IMR-90 (cell line): ENCODE measurements at regions not wholly inside any gene's neighbourhood (a gene's known extent, or its start where the extent isn't known, plus 50 kb on each side); places are given as distances from the start of the nearest gene placed in this dataset.

Source experiments
- ATAC-seq: fragments of 200-7000 bp; cut with Tn5 transposase; 2 replicates; pipeline ENCODE4 v1.9.1; 2020; ENCODE audit warnings: low read depth, mild to moderate bottlenecking, moderate library complexity
- BruUV-seq: library from RNA; stranded (reverse); fragments of 400-500 nt; replicated peaks from 2 replicates; lab custom pipeline; 2021; lab: Mats Ljungman, UMichigan
- CTCF ChIA-PET: fragments of 300-600 bp; formaldehyde crosslinking; extraction: SDS; loops from one replicate; lab custom pipeline; 2021; ENCODE audit warnings: antibody characterized with exemption; lab: Yijun Ruan, JAX
- POLR2A ChIA-PET: fragments of 300-600 bp; sonication (Branson Sonifier 250); formaldehyde crosslinking; loops from one replicate; lab custom pipeline; 2022; ENCODE audit warnings: antibody characterized with exemption; ENCODE audit not compliant: unreplicated experiment; lab: Charles Lee
- DNase-seq: peaks from one replicate; pipeline ENCODE4 v3.0.0; 2013
- H2AFZ ChIP-seq: replicated peaks from 2 replicates; pipeline ENCODE3; 2013; ENCODE audit warnings: low read length, mild to moderate bottlenecking; ENCODE audit not compliant: poor library complexity
- H2AK5ac ChIP-seq: 2 replicates; pipeline ENCODE4 v1.6.1; 2013; ENCODE audit warnings: low read depth, low read length, inconsistent platforms
- H2AK9ac ChIP-seq: replicated peaks from 2 replicates; pipeline ENCODE3; 2013; ENCODE audit warnings: mild to moderate bottlenecking, low read depth, low read length, moderate library complexity; ENCODE audit not compliant: poor library complexity
- H2BK120ac ChIP-seq: 2 replicates; pipeline ENCODE4 v1.6.1; 2013; ENCODE audit warnings: low read depth, low read length, inconsistent platforms
- H2BK15ac ChIP-seq: 3 replicates; pipeline ENCODE4 v1.6.1; 2013; ENCODE audit warnings: low read depth, low read length, inconsistent platforms
- H2BK20ac ChIP-seq: 2 replicates; pipeline ENCODE4 v1.6.1; 2013; ENCODE audit warnings: low read depth, mild to moderate bottlenecking, inconsistent platforms, low read length, moderate library complexity
- H2BK5ac ChIP-seq: 2 replicates; pipeline ENCODE4 v1.6.1; 2013; ENCODE audit warnings: mild to moderate bottlenecking, low read depth, low read length, inconsistent platforms; ENCODE audit not compliant: poor library complexity, severe bottlenecking
- H3K14ac ChIP-seq: replicated peaks from 2 replicates; pipeline ENCODE4 v1.6.1; 2013; ENCODE audit warnings: low read depth, low read length, inconsistent platforms
- H3K18ac ChIP-seq: 2 replicates; pipeline ENCODE4 v1.6.1; 2013; ENCODE audit warnings: low read depth, low read length, control low read depth
- H3K23ac ChIP-seq: 2 replicates; pipeline ENCODE4 v1.6.1; 2013; ENCODE audit warnings: low read depth, low read length, inconsistent platforms
- H3K27ac ChIP-seq: 2 replicates; pipeline ENCODE4 v1.5.1; 2013; ENCODE audit warnings: mild to moderate bottlenecking, control low read depth, low read length; ENCODE audit not compliant: insufficient read depth
- H3K27me3 ChIP-seq: 2 replicates; pipeline ENCODE4 v1.6.1; 2013; ENCODE audit warnings: low read length; ENCODE audit not compliant: control insufficient read depth, insufficient read depth
- H3K36me3 ChIP-seq: 2 replicates; pipeline ENCODE4 v1.6.1; 2013; ENCODE audit warnings: low read length, mixed read lengths; ENCODE audit not compliant: control insufficient read depth, insufficient read depth
- H3K4ac ChIP-seq: 2 replicates; pipeline ENCODE4 v1.6.1; 2013; ENCODE audit warnings: low read depth, low read length, inconsistent platforms
- H3K4me1 ChIP-seq: 2 replicates; pipeline ENCODE4 v1.6.1; 2013; ENCODE audit warnings: low read length, mixed read lengths; ENCODE audit not compliant: control insufficient read depth, insufficient read depth
- H3K4me2 ChIP-seq: 2 replicates; pipeline ENCODE4 v1.6.1; 2013; ENCODE audit warnings: low read depth, mild to moderate bottlenecking, control low read depth, low read length, moderate library complexity
- H3K4me3 ChIP-seq: 2 replicates; pipeline ENCODE4 v1.5.1; 2013; ENCODE audit warnings: low read depth, mild to moderate bottlenecking, control low read depth, low read length, moderate library complexity; ENCODE audit not compliant: insufficient read depth
- H3K56ac ChIP-seq: 2 replicates; pipeline ENCODE4 v1.6.1; 2013; ENCODE audit warnings: low read length, inconsistent platforms; ENCODE audit not compliant: insufficient read depth; ENCODE audit errors: extremely low read depth
- H3K79me1 ChIP-seq, 2 experiments: 2 replicates each; pipeline ENCODE4 v1.6.1; 2013; ENCODE audit warnings: low read length in 2 of 2, inconsistent platforms in 1 of 2, low read depth in 1 of 2
- H3K9ac ChIP-seq: 2 replicates; pipeline ENCODE4 v1.6.1; 2013; ENCODE audit warnings: low read depth, low read length, control low read depth
- H3K9me1 ChIP-seq: 2 replicates; pipeline ENCODE4 v1.6.1; 2013; ENCODE audit warnings: low read length, inconsistent platforms; ENCODE audit not compliant: insufficient read depth
- H3K9me3 ChIP-seq: 2 replicates; pipeline ENCODE4 v1.6.1; 2013; ENCODE audit warnings: low read length; ENCODE audit not compliant: control insufficient read depth, insufficient read depth
- H4K20me1 ChIP-seq: 2 replicates; pipeline ENCODE4 v1.6.1; 2013; ENCODE audit warnings: low read length, inconsistent platforms; ENCODE audit not compliant: insufficient read depth
- H4K5ac ChIP-seq: 2 replicates; pipeline ENCODE4 v1.6.1; 2013; ENCODE audit warnings: mild to moderate bottlenecking, low read depth, low read length, control low read depth
- H4K8ac ChIP-seq, 2 experiments: 2 replicates each; pipeline ENCODE4 v1.6.1; 2013; ENCODE audit warnings: low read depth in 2 of 2, low read length in 2 of 2, control low read depth in 1 of 2, inconsistent platforms in 1 of 2
- H4K91ac ChIP-seq: 2 replicates; pipeline ENCODE4 v1.6.1; 2013; ENCODE audit warnings: low read depth, low read length, inconsistent platforms; ENCODE audit not compliant: insufficient read depth
- BHLHE40 ChIP-seq: fragments of 150-350 bp; IDR thresholded peaks from 2 replicates; pipeline ENCODE4 v1.6.1; 2016; ENCODE audit warnings: mild to moderate bottlenecking, low read depth, low read length
- CEBPB ChIP-seq: IDR thresholded peaks from 2 replicates; pipeline ENCODE4 v1.6.1; 2012; ENCODE audit warnings: low read depth, low read length, improper control_type of control experiment
- CHD1 ChIP-seq: IDR thresholded peaks from 2 replicates; pipeline ENCODE4 v1.6.1; 2012; ENCODE audit warnings: low read depth, low read length, improper control_type of control experiment
- CTCF ChIP-seq: conservative IDR thresholded peaks from 2 replicates; pipeline ENCODE4 v1.5.1; 2012; ENCODE audit warnings: mild to moderate bottlenecking, low read depth, low read length, improper control_type of control experiment
- FOS ChIP-seq: fragments of 150-350 bp; IDR thresholded peaks from 2 replicates; pipeline ENCODE4 v1.6.1; 2016; ENCODE audit warnings: low read depth, low read length
- MAFK ChIP-seq: IDR thresholded peaks from 2 replicates; pipeline ENCODE4 v1.6.1; 2012; ENCODE audit warnings: low read depth, low read length, improper control_type of control experiment
- MAZ ChIP-seq: IDR thresholded peaks from 2 replicates; pipeline ENCODE4 v1.6.1; 2012; ENCODE audit warnings: low read depth, mild to moderate bottlenecking, low read length, improper control_type of control experiment, moderate library complexity, borderline replicate concordance
- MXI1 ChIP-seq: IDR thresholded peaks from 2 replicates; pipeline ENCODE4 v1.6.1; 2012; ENCODE audit warnings: low read depth, mild to moderate bottlenecking, low read length, moderate library complexity, borderline replicate concordance
- NFE2L2 ChIP-seq: fragments of 150-350 bp; IDR thresholded peaks from 2 replicates; pipeline ENCODE4 v1.6.1; 2016; ENCODE audit warnings: low read depth, mild to moderate bottlenecking, low read length
- POLR2A ChIP-seq: IDR thresholded peaks from 2 replicates; pipeline ENCODE4 v1.6.1; 2012; ENCODE audit warnings: mild to moderate bottlenecking, low read depth, low read length
- RAD21 ChIP-seq: IDR thresholded peaks from 2 replicates; pipeline ENCODE4 v1.6.1; 2012; ENCODE audit warnings: low read length, improper control_type of control experiment
- RCOR1 ChIP-seq: IDR thresholded peaks from 2 replicates; pipeline ENCODE4 v1.6.1; 2012; ENCODE audit warnings: mild to moderate bottlenecking, low read length, improper control_type of control experiment; ENCODE audit not compliant: insufficient replicate concordance
- RFX5 ChIP-seq: IDR thresholded peaks from 2 replicates; pipeline ENCODE4 v1.8.0; 2012; ENCODE audit warnings: low read depth, mild to moderate bottlenecking, low read length, moderate library complexity
- SMC3 ChIP-seq: fragments of 150-350 bp; IDR thresholded peaks from 2 replicates; pipeline ENCODE4 v1.6.1; 2016; ENCODE audit warnings: low read depth, mild to moderate bottlenecking, antibody characterized with exemption, low read length, moderate library complexity
- WGBS, 2 experiments: methylation state at CpG; one replicate each; pipeline versions ENCODE4 v1.1.5 to v1.1.7; 2013; ENCODE audit warnings: missing lambda C conversion rate in 2 of 2; ENCODE audit not compliant: insufficient read length in 1 of 2; ENCODE audit errors: extremely low coverage in 2 of 2; 5-methylcytosine and 5-hydroxymethylcytosine counted together
- dilution Hi-C: fragments of 300-500 bp; cut with HindIII; formaldehyde crosslinking; loops from one replicate; pipeline ENCODE4 v1.14.3; 2018; ENCODE audit warnings: low sequenced_read_pairs; ENCODE audit not compliant: unreplicated experiment
- in situ Hi-C: fragments of 300-500 bp; cut with MboI; formaldehyde crosslinking; loops from 3 replicates; pipeline ENCODE4 v1.14.3; 2019; ENCODE audit warnings: low sequenced_read_pairs, inconsistent platforms, mixed read lengths
- intact Hi-C: fragments of 100-400 bp; cut with micrococcal nuclease; formaldehyde crosslinking; loops from 2 replicates; pipeline ENCODE4 v1.10.0; 2022
- TF ChIP-seq, protein P1 (sequence below): fragments of 150-350 bp; IDR thresholded peaks from 2 replicates; pipeline ENCODE4 v1.6.1; 2016; ENCODE audit warnings: low read depth, mild to moderate bottlenecking, low read length, moderate library complexity, borderline replicate concordance
- TF ChIP-seq, protein P2 (sequence below): fragments of 150-350 bp; IDR thresholded peaks from 2 replicates; pipeline ENCODE4 v1.6.1; 2017; ENCODE audit warnings: mild to moderate bottlenecking, antibody characterized with exemption, low read length, low read depth

DNA sequence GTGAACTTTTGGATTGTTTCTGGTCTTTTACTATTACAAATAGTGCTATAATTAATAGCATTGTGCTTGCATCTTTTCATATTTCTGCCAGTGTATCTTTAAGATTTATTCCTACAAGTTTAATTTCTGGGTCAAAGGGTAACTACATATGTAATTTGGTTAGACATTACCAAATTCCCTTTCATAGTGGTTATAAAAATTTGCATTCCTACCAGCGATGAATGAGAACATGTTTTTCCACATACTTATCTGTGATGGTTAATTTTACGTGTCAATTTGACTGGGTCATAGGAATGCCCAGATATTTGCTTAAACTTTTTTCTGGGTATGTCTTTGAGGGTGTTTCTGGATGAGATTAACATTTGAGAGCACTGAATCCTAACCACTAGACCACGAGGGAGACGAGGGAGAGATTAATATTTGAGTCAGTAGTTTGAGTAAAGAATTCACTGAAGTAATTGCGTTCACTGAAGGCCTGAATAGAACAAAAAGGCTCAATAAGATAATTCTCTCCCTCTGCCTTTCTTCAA, 132.3 kb upstream of the NEO1 start:
- Histone ChIP-seq H3K9me3 (no peaks in the 10 kb centered on the region), H3K4ac (no peak overlapping the region), H3K23ac (no peak overlapping the region), H3K9ac (no peak overlapping the region), H3K4me2 (no peak overlapping the region), H3K9me1 (no peaks in the 10 kb centered on the region; the same call in 1 of the 2 replicates), H3K14ac (no peak overlapping the region), H3K18ac (no peak overlapping the region), H4K5ac (no peak overlapping the region), H2AK9ac (no peak overlapping the region), H3K79me1 (no peaks in the 10 kb centered on the region), H3K4me1 (peaks cover 1% of the 10 kb centered on the region), H3K56ac (no peak overlapping the region), H3K27ac (no peak overlapping the region), H4K8ac (no peak overlapping the region), H2BK15ac (no peak overlapping the region; the same call in 2 of the 3 replicates), H3K4me3 (no peak overlapping the region), H3K36me3 (no peaks in the 10 kb centered on the region), H2BK120ac (peak overlapping the region; percentile 57; the same call in 1 of the 2 replicates), H4K20me1 (no peaks in the 10 kb centered on the region), H3K27me3 (peaks cover 4% of the 10 kb centered on the region; the same call in 1 of the 2 replicates), H4K91ac (no peak overlapping the region), H2AK5ac (no peak overlapping the region), H2BK5ac (no peak overlapping the region), H2AFZ (no peak overlapping the region), H2BK20ac (no peak overlapping the region)
- in situ Hi-C loops = no loop called here
- BruUV-seq = no TSS peak
- intact Hi-C loops = no loop called here
- CTCF ChIA-PET = no interaction called here
- POLR2A ChIA-PET = no interaction called here
- no peak for DNase-seq
- dilution Hi-C loops = no loop called here
- ATAC-seq = no peak
- WGBS, 2 experiments = no CpG with 5 or more reads among the region's 5 CpGs
- TF ChIP-seq CEBPB (no peak), MAFK (no peak), MAZ (no peak), BHLHE40 (no peak), NFE2L2 (no peak), FOS (no peak), RFX5 (no peak), MXI1 (no peak), CTCF (no peak), RCOR1 (no peak), SMC3 (no peak), POLR2A (no peak), CHD1 (no peak), RAD21 (no peak)
- TF ChIP-seq, protein P1, sequence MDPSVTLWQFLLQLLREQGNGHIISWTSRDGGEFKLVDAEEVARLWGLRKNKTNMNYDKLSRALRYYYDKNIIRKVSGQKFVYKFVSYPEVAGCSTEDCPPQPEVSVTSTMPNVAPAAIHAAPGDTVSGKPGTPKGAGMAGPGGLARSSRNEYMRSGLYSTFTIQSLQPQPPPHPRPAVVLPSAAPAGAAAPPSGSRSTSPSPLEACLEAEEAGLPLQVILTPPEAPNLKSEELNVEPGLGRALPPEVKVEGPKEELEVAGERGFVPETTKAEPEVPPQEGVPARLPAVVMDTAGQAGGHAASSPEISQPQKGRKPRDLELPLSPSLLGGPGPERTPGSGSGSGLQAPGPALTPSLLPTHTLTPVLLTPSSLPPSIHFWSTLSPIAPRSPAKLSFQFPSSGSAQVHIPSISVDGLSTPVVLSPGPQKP = no peak
- TF ChIP-seq, protein P2, sequence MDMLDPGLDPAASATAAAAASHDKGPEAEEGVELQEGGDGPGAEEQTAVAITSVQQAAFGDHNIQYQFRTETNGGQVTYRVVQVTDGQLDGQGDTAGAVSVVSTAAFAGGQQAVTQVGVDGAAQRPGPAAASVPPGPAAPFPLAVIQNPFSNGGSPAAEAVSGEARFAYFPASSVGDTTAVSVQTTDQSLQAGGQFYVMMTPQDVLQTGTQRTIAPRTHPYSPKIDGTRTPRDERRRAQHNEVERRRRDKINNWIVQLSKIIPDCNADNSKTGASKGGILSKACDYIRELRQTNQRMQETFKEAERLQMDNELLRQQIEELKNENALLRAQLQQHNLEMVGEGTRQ = no peak
